WERI-Rb-1 (cell line): ENCODE measurements at regions not wholly inside any gene's neighbourhood (a gene's known extent, or its start where the extent isn't known, plus 50 kb on each side); places are given as distances from the start of the nearest gene placed in this dataset.
A peak's percentile ranks its signal among the peaks of the same experiment; 100 is the strongest.
"Not testable (repeated sequence)": the region's sequence is repeated elsewhere in the genome, so short reads cannot be mapped to it uniquely, and the experiment has no call there.

Source experiments
- DNase-seq: peaks from one replicate; pipeline ENCODE4 v3.0.0-alpha.2; 2020
- H3K27ac ChIP-seq: fragments of 250-450 bp; sonication (Bioruptor Pico); 2 replicates; pipeline ENCODE4 v1.5.1; 2020; ENCODE audit warnings: mild to moderate bottlenecking, moderate library complexity
- H3K27me3 ChIP-seq: fragments of 250-450 bp; sonication (Bioruptor Pico); 2 replicates; pipeline ENCODE4 v1.5.1; 2021; ENCODE audit warnings: mild to moderate bottlenecking, low read depth, moderate library complexity; ENCODE audit not compliant: insufficient read depth, severe bottlenecking
- H3K36me3 ChIP-seq: fragments of 250-450 bp; sonication (Bioruptor Pico); 2 replicates; pipeline ENCODE4 v1.5.1; 2020; ENCODE audit warnings: mild to moderate bottlenecking, moderate library complexity
- H3K4me3 ChIP-seq: 2 replicates; pipeline ENCODE4 v1.5.1; 2011; ENCODE audit warnings: low read depth, mild to moderate bottlenecking, control low read depth, low read length
- H3K9me3 ChIP-seq: fragments of 250-450 bp; sonication (Bioruptor Pico); 2 replicates; pipeline ENCODE4 v1.5.1; 2021; ENCODE audit warnings: mild to moderate bottlenecking, moderate library complexity; ENCODE audit not compliant: severe bottlenecking
- CTCF ChIP-seq: IDR thresholded peaks from 2 replicates; pipeline ENCODE4 v1.5.1; 2011; ENCODE audit warnings: low read depth, mild to moderate bottlenecking, control low read depth, inconsistent platforms, low read length

GRCh38 chr6:19608546-19608945, 228.6 kb upstream of the ID4 start:
- no peaks in the 10 kb centered on the region for H3K36me3 ChIP-seq
- no peak overlapping the region for H3K27ac ChIP-seq
- H3K4me3 ChIP-seq, result no peak overlapping the region
- H3K9me3 ChIP-seq, result peaks cover 2% of the 10 kb centered on the region
- no peak for TF ChIP-seq CTCF
- H3K27me3 ChIP-seq, result no peaks in the 10 kb centered on the region
- no peak for DNase-seq

- no peaks in the 10 kb centered on the region for H3K36me3 ChIP-seq
- H3K4me3 ChIP-seq, result no peak overlapping the region
- no peak for DNase-seq
- H3K27ac ChIP-seq, result no peak overlapping the region
- H3K9me3 ChIP-seq, result peaks cover 2% of the 10 kb centered on the region
- TF ChIP-seq CTCF, result no peak
- H3K27me3 ChIP-seq, result no peaks in the 10 kb centered on the region
Measured at GRCh38 chr6:19609972-19610641, 227.1 kb upstream of the ID4 start.

- H3K36me3 ChIP-seq, H3K27ac ChIP-seq, H3K27me3 ChIP-seq, H3K4me3 ChIP-seq, H3K9me3 ChIP-seq, DNase-seq: not testable (repeated sequence)
Measured at GRCh38 chr6:19612672-19613466, 224.3 kb upstream of the ID4 start.

GRCh38 chr6:19613678-19614077, 223.5 kb upstream of the ID4 start:
- Histone ChIP-seq H3K9me3 (peaks cover 6% of the 10 kb centered on the region), H3K36me3 (no peaks in the 10 kb centered on the region), H3K4me3 (no peak overlapping the region), H3K27me3 (no peaks in the 10 kb centered on the region), H3K27ac (no peak overlapping the region)
- TF ChIP-seq CTCF, result peak; percentile 41; the same call in 1 of the 2 replicates
- no peak for DNase-seq

- DNase-seq, result no peak
- H3K27ac ChIP-seq, result no peak overlapping the region
- H3K27me3 ChIP-seq, result no peaks in the 10 kb centered on the region
- H3K36me3 ChIP-seq, result no peaks in the 10 kb centered on the region
- H3K4me3 ChIP-seq, result no peak overlapping the region
- peaks cover 6% of the 10 kb centered on the region for H3K9me3 ChIP-seq
- no peak for TF ChIP-seq CTCF
Measured at GRCh38 chr6:19616022-19616421, 221.1 kb upstream of the ID4 start.

GRCh38 chr6:19632230-19632629, 204.9 kb upstream of the ID4 start:
- no peak for TF ChIP-seq CTCF
- no peak for DNase-seq
- no peak overlapping the region for H3K4me3 ChIP-seq
- H3K27me3 ChIP-seq, result no peaks in the 10 kb centered on the region
- H3K36me3 ChIP-seq, result no peaks in the 10 kb centered on the region
- H3K27ac ChIP-seq, result no peak overlapping the region
- no peaks in the 10 kb centered on the region for H3K9me3 ChIP-seq
